ENCODE measurements at regions not wholly inside any gene's neighbourhood (a gene's known extent, or its start where the extent isn't known, plus 50 kb on each side); places are given as distances from the start of the nearest gene placed in this dataset.

DNA sequence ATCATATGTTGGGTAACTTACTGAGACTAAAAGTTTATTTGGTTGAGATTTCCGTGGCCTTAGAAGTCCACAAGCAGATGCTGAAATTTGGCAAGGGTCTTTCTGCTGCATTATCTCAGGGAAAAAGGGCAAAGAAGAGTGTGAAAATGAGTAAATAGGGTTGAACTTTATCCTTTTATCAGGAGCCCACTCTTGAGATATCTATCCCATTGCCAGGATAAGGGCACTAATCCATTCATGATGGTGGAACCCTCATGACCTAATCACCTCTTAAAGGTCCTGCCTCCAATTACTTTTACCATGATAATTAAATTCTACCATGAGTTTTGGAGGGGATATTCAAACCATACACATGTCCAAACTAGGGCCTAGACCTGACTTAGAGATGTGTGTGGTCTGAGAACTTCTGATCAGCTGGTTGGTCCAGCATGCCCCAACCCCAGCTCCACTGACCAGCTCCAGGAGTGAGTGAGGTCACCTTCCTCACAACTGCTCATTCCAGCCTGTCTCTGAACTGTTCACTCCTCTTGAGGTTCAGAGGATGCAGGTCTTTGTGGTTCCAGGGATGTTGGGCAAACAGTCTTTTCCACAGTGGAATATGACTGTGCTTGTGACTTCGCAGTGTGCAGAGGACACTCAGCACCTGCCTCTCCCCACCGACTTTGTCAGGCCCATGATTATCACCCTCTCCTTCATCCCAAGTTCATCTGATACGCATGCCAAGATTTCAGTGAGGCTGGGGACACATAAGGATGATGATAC is 130.1 kb upstream of the TOP3B start (continued):
- TF ChIP-seq, protein P1, sequence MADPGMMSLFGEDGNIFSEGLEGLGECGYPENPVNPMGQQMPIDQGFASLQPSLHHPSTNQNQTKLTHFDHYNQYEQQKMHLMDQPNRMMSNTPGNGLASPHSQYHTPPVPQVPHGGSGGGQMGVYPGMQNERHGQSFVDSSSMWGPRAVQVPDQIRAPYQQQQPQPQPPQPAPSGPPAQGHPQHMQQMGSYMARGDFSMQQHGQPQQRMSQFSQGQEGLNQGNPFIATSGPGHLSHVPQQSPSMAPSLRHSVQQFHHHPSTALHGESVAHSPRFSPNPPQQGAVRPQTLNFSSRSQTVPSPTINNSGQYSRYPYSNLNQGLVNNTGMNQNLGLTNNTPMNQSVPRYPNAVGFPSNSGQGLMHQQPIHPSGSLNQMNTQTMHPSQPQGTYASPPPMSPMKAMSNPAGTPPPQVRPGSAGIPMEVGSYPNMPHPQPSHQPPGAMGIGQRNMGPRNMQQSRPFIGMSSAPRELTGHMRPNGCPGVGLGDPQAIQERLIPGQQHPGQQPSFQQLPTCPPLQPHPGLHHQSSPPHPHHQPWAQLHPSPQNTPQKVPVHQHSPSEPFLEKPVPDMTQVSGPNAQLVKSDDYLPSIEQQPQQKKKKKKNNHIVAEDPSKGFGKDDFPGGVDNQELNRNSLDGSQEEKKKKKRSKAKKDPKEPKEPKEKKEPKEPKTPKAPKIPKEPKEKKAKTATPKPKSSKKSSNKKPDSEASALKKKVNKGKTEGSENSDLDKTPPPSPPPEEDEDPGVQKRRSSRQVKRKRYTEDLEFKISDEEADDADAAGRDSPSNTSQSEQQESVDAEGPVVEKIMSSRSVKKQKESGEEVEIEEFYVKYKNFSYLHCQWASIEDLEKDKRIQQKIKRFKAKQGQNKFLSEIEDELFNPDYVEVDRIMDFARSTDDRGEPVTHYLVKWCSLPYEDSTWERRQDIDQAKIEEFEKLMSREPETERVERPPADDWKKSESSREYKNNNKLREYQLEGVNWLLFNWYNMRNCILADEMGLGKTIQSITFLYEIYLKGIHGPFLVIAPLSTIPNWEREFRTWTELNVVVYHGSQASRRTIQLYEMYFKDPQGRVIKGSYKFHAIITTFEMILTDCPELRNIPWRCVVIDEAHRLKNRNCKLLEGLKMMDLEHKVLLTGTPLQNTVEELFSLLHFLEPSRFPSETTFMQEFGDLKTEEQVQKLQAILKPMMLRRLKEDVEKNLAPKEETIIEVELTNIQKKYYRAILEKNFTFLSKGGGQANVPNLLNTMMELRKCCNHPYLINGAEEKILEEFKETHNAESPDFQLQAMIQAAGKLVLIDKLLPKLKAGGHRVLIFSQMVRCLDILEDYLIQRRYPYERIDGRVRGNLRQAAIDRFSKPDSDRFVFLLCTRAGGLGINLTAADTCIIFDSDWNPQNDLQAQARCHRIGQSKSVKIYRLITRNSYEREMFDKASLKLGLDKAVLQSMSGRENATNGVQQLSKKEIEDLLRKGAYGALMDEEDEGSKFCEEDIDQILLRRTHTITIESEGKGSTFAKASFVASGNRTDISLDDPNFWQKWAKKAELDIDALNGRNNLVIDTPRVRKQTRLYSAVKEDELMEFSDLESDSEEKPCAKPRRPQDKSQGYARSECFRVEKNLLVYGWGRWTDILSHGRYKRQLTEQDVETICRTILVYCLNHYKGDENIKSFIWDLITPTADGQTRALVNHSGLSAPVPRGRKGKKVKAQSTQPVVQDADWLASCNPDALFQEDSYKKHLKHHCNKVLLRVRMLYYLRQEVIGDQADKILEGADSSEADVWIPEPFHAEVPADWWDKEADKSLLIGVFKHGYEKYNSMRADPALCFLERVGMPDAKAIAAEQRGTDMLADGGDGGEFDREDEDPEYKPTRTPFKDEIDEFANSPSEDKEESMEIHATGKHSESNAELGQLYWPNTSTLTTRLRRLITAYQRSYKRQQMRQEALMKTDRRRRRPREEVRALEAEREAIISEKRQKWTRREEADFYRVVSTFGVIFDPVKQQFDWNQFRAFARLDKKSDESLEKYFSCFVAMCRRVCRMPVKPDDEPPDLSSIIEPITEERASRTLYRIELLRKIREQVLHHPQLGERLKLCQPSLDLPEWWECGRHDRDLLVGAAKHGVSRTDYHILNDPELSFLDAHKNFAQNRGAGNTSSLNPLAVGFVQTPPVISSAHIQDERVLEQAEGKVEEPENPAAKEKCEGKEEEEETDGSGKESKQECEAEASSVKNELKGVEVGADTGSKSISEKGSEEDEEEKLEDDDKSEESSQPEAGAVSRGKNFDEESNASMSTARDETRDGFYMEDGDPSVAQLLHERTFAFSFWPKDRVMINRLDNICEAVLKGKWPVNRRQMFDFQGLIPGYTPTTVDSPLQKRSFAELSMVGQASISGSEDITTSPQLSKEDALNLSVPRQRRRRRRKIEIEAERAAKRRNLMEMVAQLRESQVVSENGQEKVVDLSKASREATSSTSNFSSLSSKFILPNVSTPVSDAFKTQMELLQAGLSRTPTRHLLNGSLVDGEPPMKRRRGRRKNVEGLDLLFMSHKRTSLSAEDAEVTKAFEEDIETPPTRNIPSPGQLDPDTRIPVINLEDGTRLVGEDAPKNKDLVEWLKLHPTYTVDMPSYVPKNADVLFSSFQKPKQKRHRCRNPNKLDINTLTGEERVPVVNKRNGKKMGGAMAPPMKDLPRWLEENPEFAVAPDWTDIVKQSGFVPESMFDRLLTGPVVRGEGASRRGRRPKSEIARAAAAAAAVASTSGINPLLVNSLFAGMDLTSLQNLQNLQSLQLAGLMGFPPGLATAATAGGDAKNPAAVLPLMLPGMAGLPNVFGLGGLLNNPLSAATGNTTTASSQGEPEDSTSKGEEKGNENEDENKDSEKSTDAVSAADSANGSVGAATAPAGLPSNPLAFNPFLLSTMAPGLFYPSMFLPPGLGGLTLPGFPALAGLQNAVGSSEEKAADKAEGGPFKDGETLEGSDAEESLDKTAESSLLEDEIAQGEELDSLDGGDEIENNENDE (IDR thresholded peaks at IDR 0.05; ENCODE audit: insufficient replicate concordance, low read length) = no peak
